ENCODE measurements at regions not wholly inside any gene's neighbourhood (a gene's known extent, or its start where the extent isn't known, plus 50 kb on each side); places are given as distances from the start of the nearest gene placed in this dataset.

GRCh38 chr3:76653640-76654251 is 386.2 kb upstream of the ROBO2 start:
- Histone ChIP-seq H3K27me3 (replicated peaks; ENCODE audit: control insufficient read depth, insufficient read depth, low read length) (no peaks in the 10 kb centered on the region), H3K4me1 (no peaks in the 10 kb centered on the region), H3K4me3 (ENCODE audit: low read depth, low read length) (no peak overlapping the region), H3K9me3 (no peaks in the 10 kb centered on the region), H3K36me3 (ENCODE audit: control insufficient read depth, insufficient read depth, low read length) (no peaks in the 10 kb centered on the region)
- no peak overlapping the region for H3K27ac Mint-ChIP-seq (ENCODE audit: unreplicated experiment)
- no peaks in the 10 kb centered on the region for H3K9me3 Mint-ChIP-seq (ENCODE audit: unreplicated experiment)
- H3K27me3 Mint-ChIP-seq (ENCODE audit: insufficient read depth, unreplicated experiment), result no peaks in the 10 kb centered on the region
- no peak overlapping the region for H3K4me3 Mint-ChIP-seq (ENCODE audit: unreplicated experiment)
- CTCF ChIA-PET, result no interaction called here
- intact Hi-C loops (cut with micrococcal nuclease; ENCODE audit: unreplicated experiment), result no loop called here
- POLR2A ChIA-PET, result no interaction called here
- no peaks in the 10 kb centered on the region for H3K36me3 Mint-ChIP-seq (ENCODE audit: insufficient read depth, unreplicated experiment)
- no peak for DNase-seq
- H3K4me1 Mint-ChIP-seq (ENCODE audit: low read depth, unreplicated experiment), result no peaks in the 10 kb centered on the region
- BruUV-seq (replicated peaks), result no TSS peak
- no peak for TF ChIP-seq CTCF (IDR thresholded peaks at IDR 0.05; ENCODE audit: insufficient read depth in 1 of 2, low read depth in 1 of 2, low read length in 1 of 2, severe bottlenecking in 1 of 2, unreplicated experiment in 1 of 2)

- intact Hi-C loops (cut with micrococcal nuclease; ENCODE audit: unreplicated experiment), result no loop called here
- no peaks in the 10 kb centered on the region for H3K36me3 Mint-ChIP-seq (ENCODE audit: insufficient read depth, unreplicated experiment)
- no peak for DNase-seq
- CTCF ChIA-PET, result no interaction called here
- no peaks in the 10 kb centered on the region for H3K27me3 Mint-ChIP-seq (ENCODE audit: insufficient read depth, unreplicated experiment)
- TF ChIP-seq CTCF (IDR thresholded peaks at IDR 0.05; ENCODE audit: insufficient read depth in 1 of 2, low read depth in 1 of 2, low read length in 1 of 2, severe bottlenecking in 1 of 2, unreplicated experiment in 1 of 2), result no peak
- H3K9me3 ChIP-seq, result no peaks in the 10 kb centered on the region
- H3K27me3 ChIP-seq (replicated peaks; ENCODE audit: control insufficient read depth, insufficient read depth, low read length), result no peaks in the 10 kb centered on the region
- H3K9me3 Mint-ChIP-seq (ENCODE audit: unreplicated experiment), result no peaks in the 10 kb centered on the region
- BruUV-seq (replicated peaks), result no TSS peak
- H3K36me3 ChIP-seq (ENCODE audit: control insufficient read depth, insufficient read depth, low read length), result no peaks in the 10 kb centered on the region
- POLR2A ChIA-PET, result no interaction called here
- H3K4me1 Mint-ChIP-seq (ENCODE audit: low read depth, unreplicated experiment), result no peaks in the 10 kb centered on the region
- H3K4me3 ChIP-seq (ENCODE audit: low read depth, low read length), result no peak overlapping the region
- no peaks in the 10 kb centered on the region for H3K4me1 ChIP-seq
- no peak overlapping the region for H3K4me3 Mint-ChIP-seq (ENCODE audit: unreplicated experiment)
- H3K27ac Mint-ChIP-seq (ENCODE audit: unreplicated experiment), result no peak overlapping the region
These were observed 383.3 kb upstream of the ROBO2 start for GRCh38 chr3:76656531-76657070.

GRCh38 chr3:76657909-76658308 is 382.0 kb upstream of the ROBO2 start:
- Mint-ChIP-seq H3K36me3 (ENCODE audit: insufficient read depth, unreplicated experiment) (no peaks in the 10 kb centered on the region), H3K4me1 (ENCODE audit: low read depth, unreplicated experiment) (no peaks in the 10 kb centered on the region), H3K9me3 (ENCODE audit: unreplicated experiment) (no peaks in the 10 kb centered on the region), H3K4me3 (ENCODE audit: unreplicated experiment) (no peak overlapping the region), H3K27me3 (ENCODE audit: insufficient read depth, unreplicated experiment) (no peaks in the 10 kb centered on the region), H3K27ac (ENCODE audit: unreplicated experiment) (no peak overlapping the region)
- ChIA-PET POLR2A (no interaction called here), CTCF (no interaction called here)
- Histone ChIP-seq H3K4me3 (ENCODE audit: low read depth, low read length) (no peak overlapping the region), H3K9me3 (no peaks in the 10 kb centered on the region), H3K36me3 (ENCODE audit: control insufficient read depth, insufficient read depth, low read length) (no peaks in the 10 kb centered on the region), H3K27me3 (replicated peaks; ENCODE audit: control insufficient read depth, insufficient read depth, low read length) (no peaks in the 10 kb centered on the region), H3K4me1 (no peaks in the 10 kb centered on the region)
- BruUV-seq (replicated peaks), result no TSS peak
- intact Hi-C loops (cut with micrococcal nuclease; ENCODE audit: unreplicated experiment), result no loop called here
- TF ChIP-seq CTCF (IDR thresholded peaks at IDR 0.05; ENCODE audit: insufficient read depth in 1 of 2, low read depth in 1 of 2, low read length in 1 of 2, severe bottlenecking in 1 of 2, unreplicated experiment in 1 of 2), result no peak
- no peak for DNase-seq

Measured in Caco-2 (cell line).